Testis (tissue), 2 donors: ENCODE measurements at regions not wholly inside any gene's neighbourhood (a gene's known extent, or its start where the extent isn't known, plus 50 kb on each side); places are given as distances from the start of the nearest gene placed in this dataset.

ENCODE experiments used
- DNase-seq: peaks from one replicate; pipeline ENCODE4 v3.0.0-alpha.2; 2019
- H3K27ac ChIP-seq, 2 donors: fragments of 200-600 bp; sonication (generic); one replicate each; pipeline ENCODE4 v1.5.1; 2019
- H3K27me3 ChIP-seq: fragments of 200-600 bp; sonication (generic); one replicate; pipeline ENCODE4 v1.5.1; 2019
- H3K36me3 ChIP-seq: fragments of 200-600 bp; sonication (generic); one replicate; pipeline ENCODE4 v1.5.1; 2017; ENCODE audit warnings: low read depth; ENCODE audit errors: missing control alignments
- H3K4me1 ChIP-seq: fragments of 200-600 bp; sonication (generic); one replicate; pipeline ENCODE4 v1.5.1; 2019
- H3K4me3 ChIP-seq, 2 donors: fragments of 200-600 bp; sonication (generic); one replicate each; pipeline ENCODE4 v1.5.1; 2017 to 2019
- H3K9me3 ChIP-seq: fragments of 200-600 bp; sonication (generic); one replicate; pipeline ENCODE4 v1.5.1; 2017
- POLR2A ChIP-seq: fragments of 450-650 bp; IDR thresholded peaks from one replicate; pipeline ENCODE4 v1.6.1; 2017; ENCODE audit warnings: antibody characterized with exemption, mild to moderate bottlenecking, moderate library complexity
- WGBS, 2 donors: methylation state at CpG; one replicate each; pipeline ENCODE4 v1.1.5; 2018; 5-methylcytosine and 5-hydroxymethylcytosine counted together
- intact Hi-C: fragments of 100-400 bp; cut with DNase I; formaldehyde crosslinking; loops from one replicate; pipeline ENCODE4 v1.15.1; 2023; ENCODE audit warnings: low total_unique reads
- TF ChIP-seq, protein P1 (sequence below), 3 experiments: fragments of 450-650 bp in 2 of 3; fragments of 200-600 bp in 1 of 3; sonication (generic) in 1 of 3; IDR thresholded peaks; one replicate each; pipeline ENCODE4 v1.5.1; 2016 to 2019; ENCODE audit warnings: antibody characterized with exemption in 3 of 3, mild to moderate bottlenecking in 2 of 3, moderate library complexity in 1 of 3

GRCh38 chr6:166877906-166878305 is 78.4 kb downstream of the RNASET2 start:
- intact Hi-C loops, result no loop called here
- no peak overlapping the region for H3K4me3 ChIP-seq
- H3K4me1 ChIP-seq, result no peaks in the 10 kb centered on the region
- H3K27ac ChIP-seq, result no peak overlapping the region
- 93 to 98% methylated on average over 2 of the region's 2 CpGs for WGBS, 2 donors
- TF ChIP-seq POLR2A, result no peak
- TF ChIP-seq, protein P1, sequence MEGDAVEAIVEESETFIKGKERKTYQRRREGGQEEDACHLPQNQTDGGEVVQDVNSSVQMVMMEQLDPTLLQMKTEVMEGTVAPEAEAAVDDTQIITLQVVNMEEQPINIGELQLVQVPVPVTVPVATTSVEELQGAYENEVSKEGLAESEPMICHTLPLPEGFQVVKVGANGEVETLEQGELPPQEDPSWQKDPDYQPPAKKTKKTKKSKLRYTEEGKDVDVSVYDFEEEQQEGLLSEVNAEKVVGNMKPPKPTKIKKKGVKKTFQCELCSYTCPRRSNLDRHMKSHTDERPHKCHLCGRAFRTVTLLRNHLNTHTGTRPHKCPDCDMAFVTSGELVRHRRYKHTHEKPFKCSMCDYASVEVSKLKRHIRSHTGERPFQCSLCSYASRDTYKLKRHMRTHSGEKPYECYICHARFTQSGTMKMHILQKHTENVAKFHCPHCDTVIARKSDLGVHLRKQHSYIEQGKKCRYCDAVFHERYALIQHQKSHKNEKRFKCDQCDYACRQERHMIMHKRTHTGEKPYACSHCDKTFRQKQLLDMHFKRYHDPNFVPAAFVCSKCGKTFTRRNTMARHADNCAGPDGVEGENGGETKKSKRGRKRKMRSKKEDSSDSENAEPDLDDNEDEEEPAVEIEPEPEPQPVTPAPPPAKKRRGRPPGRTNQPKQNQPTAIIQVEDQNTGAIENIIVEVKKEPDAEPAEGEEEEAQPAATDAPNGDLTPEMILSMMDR (IDR thresholded peaks at IDR 0.05), result no peak
- no peak for DNase-seq
- H3K36me3 ChIP-seq, result no peaks in the 10 kb centered on the region
- no peaks in the 10 kb centered on the region for H3K9me3 ChIP-seq
- no peaks in the 10 kb centered on the region for H3K27me3 ChIP-seq

DNA sequence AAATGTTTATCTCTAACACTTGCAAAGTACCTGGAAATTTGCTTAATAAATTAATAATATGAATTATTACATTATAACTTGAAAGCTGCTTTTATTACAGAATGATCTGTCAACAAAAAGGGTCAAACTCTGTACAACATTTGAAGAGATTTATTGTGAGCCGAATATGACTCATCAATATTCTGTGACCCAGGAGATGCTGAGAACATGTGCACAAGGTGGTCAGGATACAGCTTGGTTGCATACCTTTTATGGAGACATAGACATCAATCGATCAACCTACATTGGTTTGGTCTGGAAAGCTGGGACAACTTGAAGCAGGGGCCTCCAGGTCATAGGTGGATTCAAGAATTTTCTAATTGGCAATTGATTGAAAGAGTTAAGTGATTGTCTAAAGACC is 79.0 kb downstream of the RNASET2 start:
- Histone ChIP-seq H3K27ac (no peak overlapping the region), H3K4me1 (no peaks in the 10 kb centered on the region), H3K9me3 (no peaks in the 10 kb centered on the region), H3K4me3 (no peak overlapping the region), H3K27me3 (no peaks in the 10 kb centered on the region), H3K36me3 (no peaks in the 10 kb centered on the region)
- TF ChIP-seq POLR2A, result no peak
- TF ChIP-seq, protein P1 (IDR thresholded peaks at IDR 0.05), result no peak
- DNase-seq, result no peak
- 92 to 95% methylated on average over 2 of the region's 2 CpGs for WGBS, 2 donors
- intact Hi-C loops, result no loop called here

- TF ChIP-seq, protein P1 (IDR thresholded peaks at IDR 0.05), result no peak
- TF ChIP-seq POLR2A, result no peak
- WGBS, 2 donors, result 66 to 73% methylated on average over 9 of the region's 9 CpGs
- H3K27me3 ChIP-seq, result no peaks in the 10 kb centered on the region
Observed at GRCh38 chr6:166872531-166873009, 83.8 kb downstream of the RNASET2 start.

GRCh38 chr6:166870602-166871208 is 85.6 kb downstream of the RNASET2 start:
- Histone ChIP-seq H3K4me3 (no peak overlapping the region), H3K27ac (no peak overlapping the region), H3K36me3 (no peaks in the 10 kb centered on the region), H3K4me1 (no peaks in the 10 kb centered on the region), H3K27me3 (no peaks in the 10 kb centered on the region), H3K9me3 (no peaks in the 10 kb centered on the region)
- intact Hi-C loops, result no loop called here
- no peak for DNase-seq
- TF ChIP-seq POLR2A, result no peak
- TF ChIP-seq, protein P1 (IDR thresholded peaks at IDR 0.05), result no peak
- 87 to 88% methylated on average over 20 of the region's 20 CpGs for whole genome bisulfite sequencing, 2 donors

More at GRCh38 chr6:166872531-166873009, 83.8 kb downstream of the RNASET2 start:
- no peaks in the 10 kb centered on the region for H3K4me1 ChIP-seq
- intact Hi-C loops, result no loop called here
- no peak overlapping the region for H3K27ac ChIP-seq
- no peaks in the 10 kb centered on the region for H3K9me3 ChIP-seq
- no peak overlapping the region for H3K4me3 ChIP-seq
- H3K36me3 ChIP-seq, result no peaks in the 10 kb centered on the region
- no peak for DNase-seq
